HEK293T (cell line): ENCODE measurements at regions not wholly inside any gene's neighbourhood (a gene's known extent, or its start where the extent isn't known, plus 50 kb on each side); places are given as distances from the start of the nearest gene placed in this dataset.

ENCODE experiments used
- BHLHE40 ChIP-seq: fragments of 450-650 bp; IDR thresholded peaks from 2 replicates; pipeline ENCODE4 v1.6.1; 2016; ENCODE audit warnings: mild to moderate bottlenecking, moderate library complexity, borderline replicate concordance
- FOXM1 ChIP-seq: fragments of 450-650 bp; IDR thresholded peaks from 2 replicates; pipeline ENCODE4 v1.6.1; 2017; ENCODE audit warnings: mild to moderate bottlenecking, borderline replicate concordance
- ZNF384 ChIP-seq: fragments of 450-650 bp; IDR thresholded peaks from 2 replicates; pipeline ENCODE4 v1.6.1; 2016

DNA sequence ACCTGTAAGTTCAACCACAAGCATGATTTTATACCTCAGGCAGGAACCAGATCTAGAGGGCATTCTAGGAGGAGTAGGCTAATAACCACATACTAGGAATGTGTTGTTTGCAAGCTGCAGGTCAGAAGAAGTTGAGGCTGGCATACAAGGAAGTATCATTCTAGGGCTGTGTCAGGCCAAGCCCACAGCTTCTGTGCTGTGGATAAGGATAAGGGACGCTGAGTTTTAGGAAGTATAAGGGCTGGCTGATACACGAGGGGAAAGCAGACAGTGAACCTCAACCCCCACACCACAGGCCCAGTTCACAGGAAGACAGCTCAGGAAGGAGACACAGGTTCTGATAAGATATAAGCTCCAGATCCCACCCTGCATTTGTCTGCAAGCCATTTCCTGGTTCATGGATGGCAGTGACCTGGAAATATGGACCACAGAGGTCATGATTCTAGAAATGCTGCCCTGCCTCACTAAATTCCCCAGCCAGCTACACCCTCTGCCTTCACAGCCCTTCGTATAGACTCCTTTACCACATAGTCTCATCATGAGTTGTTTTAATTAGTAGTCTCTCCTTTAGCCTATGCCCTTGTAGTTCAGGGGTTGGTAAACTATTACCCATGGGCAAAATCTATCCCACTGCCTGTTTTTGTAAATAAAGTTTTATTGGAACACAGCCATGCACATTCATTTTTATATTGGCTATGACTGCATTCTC is 260.7 kb downstream of the OPA1 start:
- no peak for TF ChIP-seq ZNF384
- TF ChIP-seq FOXM1: no peak
- TF ChIP-seq BHLHE40: no peak
